Activated T-helper 1 cell treated with anti-CD3 and anti-CD28 coated beads, Interleukin-2, amount 50 U/mL, for 16 hours (primary cell): ENCODE measurements at regions not wholly inside any gene's neighbourhood (a gene's known extent, or its start where the extent isn't known, plus 50 kb on each side); places are given as distances from the start of the nearest gene placed in this dataset.
A peak's percentile ranks its signal among the peaks of the same experiment; 100 is the strongest.
"Not testable (repeated sequence)": the region's sequence is repeated elsewhere in the genome, so short reads cannot be mapped to it uniquely, and the experiment has no call there.

Experiments
- DNase-seq, 2 donors: peaks; one replicate each; pipeline ENCODE4 v3.0.0-alpha.2; 2020; ENCODE audit warnings: low read depth in 1 of 2, low spot score in 1 of 2

- not testable (repeated sequence) for DNase-seq
Measured at GRCh38 chr9:62833323-62834200, 1643.7 kb downstream of the SPATA31A7 start.

GRCh38 chr9:62837254-62837911 lies 1647.5 kb downstream of the SPATA31A7 start:
- not testable (repeated sequence) for DNase-seq

- peak; percentile 83 to 88 for DNase-seq
Measured at GRCh38 chr9:62838024-62838718, 1648.3 kb downstream of the SPATA31A7 start.

- not testable (repeated sequence) for DNase-seq
Measured at GRCh38 chr9:62839168-62839567, 1649.3 kb downstream of the SPATA31A7 start.

- DNase-seq, result not testable (repeated sequence)
Measured at GRCh38 chr9:62843145-62843544, 1653.3 kb downstream of the SPATA31A7 start.

GRCh38 chr9:62843706-62844290 lies 1654.0 kb downstream of the SPATA31A7 start:
- not testable (repeated sequence) for DNase-seq

- DNase-seq, result not testable (repeated sequence)
Measured at GRCh38 chr9:62844681-62845185, 1654.9 kb downstream of the SPATA31A7 start.

GRCh38 chr9:62848258-62848657 lies 1658.4 kb downstream of the SPATA31A7 start:
- not testable (repeated sequence) for DNase-seq

GRCh38 chr9:62849991-62850390 lies 1660.2 kb downstream of the SPATA31A7 start:
- DNase-seq, result not testable (repeated sequence)

GRCh38 chr9:62857280-62857679 lies 1667.4 kb downstream of the SPATA31A7 start:
- not testable (repeated sequence) for DNase-seq

GRCh38 chr9:62858240-62858639 lies 1668.4 kb downstream of the SPATA31A7 start:
- not testable (repeated sequence) for DNase-seq

- DNase-seq, result not testable (repeated sequence)
Measured at GRCh38 chr9:62860939-62861860, 1671.4 kb downstream of the SPATA31A7 start.

- not testable (repeated sequence) for DNase-seq
Measured at GRCh38 chr9:62862180-62862579, 1672.3 kb downstream of the SPATA31A7 start.

- not testable (repeated sequence) for DNase-seq
Measured at GRCh38 chr9:62863319-62863718, 1673.5 kb downstream of the SPATA31A7 start.

- not testable (repeated sequence) for DNase-seq
Measured at GRCh38 chr9:62863867-62864266, 1674.0 kb downstream of the SPATA31A7 start.

- DNase-seq, result not testable (repeated sequence)
Measured at GRCh38 chr9:62864481-62865469, 1674.9 kb downstream of the SPATA31A7 start.

GRCh38 chr9:62869061-62869460 lies 1679.2 kb downstream of the SPATA31A7 start:
- not testable (repeated sequence) for DNase-seq

GRCh38 chr9:62871765-62872164 lies 1681.9 kb downstream of the SPATA31A7 start:
- DNase-seq, result not testable (repeated sequence)
